GM23248 (cell line): ENCODE measurements at regions not wholly inside any gene's neighbourhood (a gene's known extent, or its start where the extent isn't known, plus 50 kb on each side); places are given as distances from the start of the nearest gene placed in this dataset.

Source experiments
- DNase-seq: peaks from one replicate; pipeline ENCODE4 v3.0.0-alpha.2; 2015
- H2AFZ ChIP-seq: fragments of 200-600 bp; sonication (generic); 2 replicates; pipeline ENCODE4 v1.6.1; 2016; ENCODE audit warnings: antibody characterized with exemption
- H3F3A ChIP-seq: fragments of 200-600 bp; sonication (generic); 2 replicates; pipeline ENCODE4 v1.6.1; 2016; ENCODE audit warnings: mild to moderate bottlenecking, antibody characterized with exemption, mixed run types; ENCODE audit not compliant: insufficient read depth
- H3K27ac ChIP-seq: fragments of 200-600 bp; sonication (generic); 2 replicates; pipeline ENCODE4 v1.5.1; 2016; ENCODE audit warnings: mild to moderate bottlenecking
- H3K27me3 ChIP-seq: fragments of 200-600 bp; sonication (generic); replicated peaks from 2 replicates; pipeline ENCODE4 v1.6.1; 2016; ENCODE audit warnings: mild to moderate bottlenecking; ENCODE audit not compliant: insufficient read depth
- H3K36me3 ChIP-seq: fragments of 200-600 bp; sonication (generic); 2 replicates; pipeline ENCODE4 v1.6.1; 2016; ENCODE audit warnings: low read depth, mild to moderate bottlenecking
- H3K4me1 ChIP-seq: fragments of 200-600 bp; sonication (generic); 2 replicates; pipeline ENCODE4 v1.6.1; 2016; ENCODE audit warnings: mild to moderate bottlenecking; ENCODE audit not compliant: insufficient read depth
- H3K4me2 ChIP-seq: fragments of 200-600 bp; sonication (generic); one replicate; pipeline ENCODE4 v1.6.1; 2016; ENCODE audit warnings: mild to moderate bottlenecking; ENCODE audit not compliant: unreplicated experiment
- H3K4me3 ChIP-seq: fragments of 200-600 bp; sonication (generic); 2 replicates; pipeline ENCODE4 v1.5.1; 2016; ENCODE audit warnings: mild to moderate bottlenecking
- H3K79me2 ChIP-seq: fragments of 200-600 bp; sonication (generic); 2 replicates; pipeline ENCODE4 v1.6.1; 2016; ENCODE audit warnings: mild to moderate bottlenecking; ENCODE audit not compliant: insufficient read depth
- H3K9ac ChIP-seq: fragments of 200-600 bp; sonication (generic); 2 replicates; pipeline ENCODE4 v1.6.1; 2016; ENCODE audit warnings: mild to moderate bottlenecking
- H3K9me2 ChIP-seq: fragments of 200-600 bp; sonication (generic); 2 replicates; pipeline ENCODE4 v1.6.1; 2016; ENCODE audit warnings: mixed run types, mild to moderate bottlenecking, moderate library complexity; ENCODE audit not compliant: insufficient read depth
- H3K9me3 ChIP-seq: fragments of 200-600 bp; sonication (generic); one replicate; pipeline ENCODE4 v1.6.1; 2017; ENCODE audit warnings: low read depth
- H4K20me1 ChIP-seq: fragments of 200-600 bp; sonication (generic); 2 replicates; pipeline ENCODE4 v1.6.0; 2016; ENCODE audit not compliant: insufficient read depth
- EZH2 ChIP-seq: fragments of 200-600 bp; sonication (generic); IDR thresholded peaks from 2 replicates; pipeline ENCODE4 v1.6.1; 2018; ENCODE audit warnings: antibody characterized with exemption, mild to moderate bottlenecking; ENCODE audit not compliant: insufficient read depth, poor library complexity, severe bottlenecking
- EZH2phosphoT487 ChIP-seq: fragments of 200-600 bp; sonication (generic); IDR thresholded peaks from 2 replicates; pipeline ENCODE4 v1.6.1; 2018; ENCODE audit warnings: antibody characterized with exemption, moderate library complexity, mild to moderate bottlenecking, low read depth; ENCODE audit not compliant: insufficient read depth
- WGBS, 2 experiments: methylation state at CpG; one replicate each; pipeline ENCODE4 v1.1.6; 2015 to 2017; ENCODE audit warnings: low lambda C conversion rate in 2 of 2, low coverage in 1 of 2; ENCODE audit errors: missing lambda C conversion rate in 2 of 2; 5-methylcytosine and 5-hydroxymethylcytosine counted together
- in situ Hi-C: fragments of 300-500 bp; cut with MboI; formaldehyde crosslinking; loops from 2 replicates; pipeline ENCODE4 v1.15.0; 2020

DNA sequence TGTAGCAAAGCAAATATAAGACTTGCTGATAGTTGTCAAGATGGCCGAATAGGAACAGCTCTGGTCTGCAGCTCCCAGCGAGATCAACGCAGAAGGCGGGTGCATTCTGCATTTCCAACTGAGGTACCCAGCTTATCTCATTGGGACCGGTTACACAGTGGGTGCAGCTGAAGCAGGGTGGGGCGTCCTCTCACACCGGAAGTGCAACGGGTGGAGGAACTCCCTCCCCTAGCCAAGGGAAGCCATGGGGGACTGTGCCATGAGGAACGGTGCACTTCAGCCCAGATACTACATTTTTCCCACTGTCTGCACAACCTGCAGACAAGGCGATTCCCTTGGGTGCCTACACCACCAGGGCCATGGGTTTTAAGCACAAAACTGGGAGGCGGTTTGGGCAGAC, 382.3 kb upstream of the EMCN start:
- H3K27ac ChIP-seq: no peak overlapping the region
- no peaks in the 10 kb centered on the region for H3K9me3 ChIP-seq
- TF ChIP-seq EZH2 (no peak), EZH2phosphoT487 (no peak)
- H3K4me1 ChIP-seq: no peaks in the 10 kb centered on the region
- in situ Hi-C loops: no loop called here
- no peak overlapping the region for H3K4me3 ChIP-seq
- H4K20me1 ChIP-seq: no peaks in the 10 kb centered on the region
- no peaks in the 10 kb centered on the region for H3K27me3 ChIP-seq
- H3K36me3 ChIP-seq: no peaks in the 10 kb centered on the region
- H3K9me2 ChIP-seq: no peaks in the 10 kb centered on the region
- H3K9ac ChIP-seq: no peak overlapping the region
- DNase-seq: no peak
- H2AFZ ChIP-seq: no peak overlapping the region
- H3F3A ChIP-seq: no peaks in the 10 kb centered on the region
- no peak overlapping the region for H3K4me2 ChIP-seq
- 82 to 84% methylated on average over 11 of the region's 11 CpGs for WGBS, 2 experiments
- no peaks in the 10 kb centered on the region for H3K79me2 ChIP-seq

DNA sequence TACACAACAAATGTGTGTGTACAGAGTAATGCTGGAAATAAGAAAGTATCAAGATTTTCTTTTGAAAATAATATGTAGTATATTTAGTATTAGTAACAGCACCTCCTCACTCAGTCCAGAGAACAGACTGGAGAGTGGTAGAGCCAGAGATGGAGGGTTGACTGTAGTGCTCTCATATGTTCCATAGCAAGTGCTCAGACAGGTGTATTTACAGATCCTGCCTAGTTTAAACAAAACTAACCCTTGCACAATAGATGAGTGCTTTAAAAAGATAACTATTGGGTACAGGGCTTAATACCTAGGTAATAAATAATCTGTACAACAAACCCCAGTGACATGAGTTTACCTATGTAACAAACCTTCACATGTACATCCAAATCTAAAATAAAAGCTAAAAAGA, 381.0 kb upstream of the EMCN start:
- in situ Hi-C loops: no loop called here
- Histone ChIP-seq H3F3A (no peaks in the 10 kb centered on the region), H4K20me1 (no peaks in the 10 kb centered on the region), H2AFZ (no peak overlapping the region), H3K4me3 (no peak overlapping the region), H3K4me1 (no peaks in the 10 kb centered on the region), H3K36me3 (no peaks in the 10 kb centered on the region), H3K4me2 (no peak overlapping the region), H3K79me2 (no peaks in the 10 kb centered on the region), H3K9ac (no peak overlapping the region), H3K9me2 (no peaks in the 10 kb centered on the region), H3K9me3 (no peaks in the 10 kb centered on the region), H3K27me3 (no peaks in the 10 kb centered on the region), H3K27ac (no peak overlapping the region)
- TF ChIP-seq EZH2phosphoT487 (no peak), EZH2 (no peak)
- no peak for DNase-seq

DNA sequence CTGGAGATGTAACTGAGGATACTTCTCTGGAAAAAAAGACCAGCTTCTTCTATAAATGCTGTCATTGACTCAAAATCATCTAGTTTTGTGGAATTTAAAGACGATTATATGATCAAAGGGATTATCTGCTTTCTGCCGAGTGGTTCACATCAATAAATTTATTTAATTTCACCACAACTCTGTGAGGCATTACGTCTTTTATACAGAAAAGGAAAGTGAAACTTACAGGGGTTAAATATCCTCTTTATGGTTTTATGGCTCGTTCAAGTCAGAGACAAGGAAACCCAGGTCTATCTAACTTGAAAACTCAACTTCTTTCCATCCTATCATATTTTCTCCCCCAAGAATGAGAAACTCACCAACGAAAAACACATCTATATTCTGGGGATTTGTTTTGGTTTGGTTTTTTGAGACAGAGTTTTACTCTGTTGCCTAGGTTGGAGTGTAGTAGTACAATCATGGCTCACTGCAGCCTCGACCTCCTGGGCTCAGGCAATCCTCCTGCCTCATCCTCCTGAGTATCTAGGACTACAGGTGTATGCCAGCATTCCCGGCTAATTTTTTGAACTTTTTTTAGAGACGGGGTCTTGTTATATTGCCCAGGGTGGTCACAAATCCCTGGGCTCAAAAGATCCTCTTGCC, 377.9 kb upstream of the EMCN start:
- 14% methylated on average over 8 of the region's 8 CpGs for WGBS, 2 experiments
- no peaks in the 10 kb centered on the region for H3K36me3 ChIP-seq
- H3K79me2 ChIP-seq: no peaks in the 10 kb centered on the region
- H3K4me1 ChIP-seq: no peaks in the 10 kb centered on the region
- DNase-seq: peak; percentile 39
- no peaks in the 10 kb centered on the region for H3K9me2 ChIP-seq
- no peak overlapping the region for H3K27ac ChIP-seq
- in situ Hi-C loops: no loop called here
- peak overlapping the region; percentile 77 for H3K4me2 ChIP-seq
- H2AFZ ChIP-seq: peak overlapping the region; percentile 82
- H3K9ac ChIP-seq: peak overlapping the region; percentile 49
- no peaks in the 10 kb centered on the region for H4K20me1 ChIP-seq
- H3K4me3 ChIP-seq: peak overlapping the region; percentile 69
- H3F3A ChIP-seq: no peaks in the 10 kb centered on the region
- H3K9me3 ChIP-seq: no peaks in the 10 kb centered on the region
- TF ChIP-seq EZH2: no peak
- no peak for TF ChIP-seq EZH2phosphoT487
- no peaks in the 10 kb centered on the region for H3K27me3 ChIP-seq

DNA sequence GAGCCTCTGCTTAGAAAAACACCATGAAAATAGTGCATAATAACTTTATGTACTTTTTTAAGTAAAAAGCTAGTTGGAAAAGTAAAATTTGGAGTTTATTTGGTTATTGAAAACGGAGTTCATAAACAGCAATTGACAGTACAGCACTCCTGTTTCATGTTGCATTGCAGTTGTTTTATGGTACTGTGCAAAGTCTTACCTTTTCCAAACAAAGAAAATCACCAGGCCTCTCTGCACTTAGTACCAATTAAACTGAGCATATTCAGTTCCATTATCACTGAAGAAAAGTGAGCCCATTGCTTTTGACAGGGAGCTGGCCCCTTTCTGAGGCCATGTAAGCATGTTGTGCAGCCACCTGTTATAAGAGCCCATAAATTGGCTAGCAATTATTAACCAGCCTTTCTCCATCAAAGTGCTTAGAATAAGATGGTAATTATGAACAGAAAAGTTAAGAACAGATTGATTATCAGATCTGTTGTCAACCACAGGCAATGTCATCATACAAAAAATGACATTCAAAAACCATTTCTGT, 376.6 kb upstream of the EMCN start:
- Histone ChIP-seq H4K20me1 (no peaks in the 10 kb centered on the region), H3K9me3 (no peaks in the 10 kb centered on the region), H3F3A (no peaks in the 10 kb centered on the region), H3K27ac (no peak overlapping the region), H3K4me1 (no peaks in the 10 kb centered on the region), H3K9ac (no peak overlapping the region), H3K4me2 (no peak overlapping the region), H2AFZ (no peak overlapping the region), H3K4me3 (no peak overlapping the region), H3K27me3 (no peaks in the 10 kb centered on the region), H3K36me3 (no peaks in the 10 kb centered on the region), H3K9me2 (no peaks in the 10 kb centered on the region), H3K79me2 (no peaks in the 10 kb centered on the region)
- DNase-seq: no peak
- TF ChIP-seq EZH2phosphoT487 (no peak), EZH2 (no peak)
- in situ Hi-C loops: no loop called here
- WGBS, 2 experiments: 70 to 82% methylated on average over 1 of the region's 1 CpG

DNA sequence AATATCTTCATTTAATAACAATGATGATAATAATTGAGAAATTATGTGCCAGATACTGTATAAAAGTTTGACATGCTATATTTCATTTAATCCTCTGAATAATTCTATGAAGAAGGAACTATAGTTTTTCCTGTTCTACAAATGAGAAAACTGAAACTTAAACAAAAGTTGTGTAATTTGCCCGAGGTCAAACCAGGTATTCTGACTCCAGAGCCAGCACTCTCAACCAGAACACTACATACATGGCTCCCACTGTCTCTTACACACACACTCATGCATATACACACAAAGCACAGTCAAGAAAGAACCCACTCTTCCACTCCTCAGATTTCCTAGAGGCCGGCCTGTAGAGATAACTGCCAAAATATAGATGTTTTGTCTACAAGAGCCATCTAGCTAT, 374.0 kb upstream of the EMCN start:
- H3K9me2 ChIP-seq: no peaks in the 10 kb centered on the region
- in situ Hi-C loops: no loop called here
- WGBS, 2 experiments: 39 to 59% methylated on average over 2 of the region's 2 CpGs

More for the DNA sequence above, 374.0 kb upstream of the EMCN start:
- Histone ChIP-seq H3K4me1 (no peaks in the 10 kb centered on the region), H3K4me3 (no peak overlapping the region), H4K20me1 (no peaks in the 10 kb centered on the region), H2AFZ (no peak overlapping the region), H3K79me2 (no peaks in the 10 kb centered on the region), H3K9me3 (no peaks in the 10 kb centered on the region), H3K9ac (no peak overlapping the region), H3K4me2 (no peak overlapping the region), H3K27me3 (no peaks in the 10 kb centered on the region), H3F3A (no peaks in the 10 kb centered on the region), H3K27ac (no peak overlapping the region), H3K36me3 (no peaks in the 10 kb centered on the region)
- TF ChIP-seq EZH2phosphoT487 (no peak), EZH2 (no peak)
- no peak for DNase-seq
